IPS DF 4.7 (cell line): ENCODE measurements at regions not wholly inside any gene's neighbourhood (a gene's known extent, or its start where the extent isn't known, plus 50 kb on each side); places are given as distances from the start of the nearest gene placed in this dataset.
A peak's percentile ranks its signal among the peaks of the same experiment; 100 is the strongest.
"Not testable (repeated sequence)": the region's sequence is repeated elsewhere in the genome, so short reads cannot be mapped to it uniquely, and the experiment has no call there.

Source experiments
- DNase-seq: peaks from one replicate; pipeline ENCODE4 v3.0.0-alpha.2; 2013; ENCODE audit warnings: low spot score; ENCODE audit errors: extremely low read depth

DNA sequence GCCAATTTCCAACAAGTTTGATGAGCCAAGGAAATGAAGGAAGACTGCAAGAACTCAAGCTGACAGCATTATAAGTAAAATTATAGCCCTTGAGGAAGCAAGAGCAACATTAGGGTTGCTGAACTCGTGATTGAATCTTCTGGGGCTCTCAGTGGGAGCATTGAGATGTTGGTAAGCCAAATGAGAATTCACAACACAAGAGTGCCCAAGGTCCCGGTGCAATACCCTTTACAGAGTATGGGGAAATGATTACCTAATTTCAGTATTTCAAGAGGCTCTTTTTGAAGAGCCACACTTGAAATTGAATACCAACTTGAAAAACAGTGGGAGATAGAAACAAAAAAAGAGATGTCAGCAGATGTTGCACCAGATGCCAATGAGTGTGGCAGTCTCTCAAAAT lies 554.5 kb downstream of the STK39 start:
- DNase-seq = no peak

DNA sequence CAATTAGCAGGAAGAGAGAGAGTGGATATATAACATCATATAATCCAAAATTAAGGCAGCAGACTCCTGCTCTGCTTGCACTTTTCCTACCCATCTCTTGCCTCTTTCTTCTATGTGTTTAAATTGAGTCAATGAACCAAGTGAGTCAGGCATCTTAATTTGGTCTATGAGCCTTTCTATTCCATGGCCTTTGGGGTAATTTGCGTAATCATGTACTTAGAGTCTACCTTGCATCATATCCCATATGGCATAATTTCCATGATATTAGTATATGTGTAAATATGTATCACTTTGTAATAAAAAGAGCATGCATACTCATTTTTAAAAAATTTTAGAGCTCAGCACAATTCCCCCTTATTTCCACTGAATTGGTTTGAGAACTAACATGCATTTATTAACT lies 555.2 kb downstream of the STK39 start:
- DNase-seq = no peak

GRCh38 chr2:167689444-167689843 lies 558.0 kb downstream of the STK39 start:
- DNase-seq = peak; percentile 79

DNA sequence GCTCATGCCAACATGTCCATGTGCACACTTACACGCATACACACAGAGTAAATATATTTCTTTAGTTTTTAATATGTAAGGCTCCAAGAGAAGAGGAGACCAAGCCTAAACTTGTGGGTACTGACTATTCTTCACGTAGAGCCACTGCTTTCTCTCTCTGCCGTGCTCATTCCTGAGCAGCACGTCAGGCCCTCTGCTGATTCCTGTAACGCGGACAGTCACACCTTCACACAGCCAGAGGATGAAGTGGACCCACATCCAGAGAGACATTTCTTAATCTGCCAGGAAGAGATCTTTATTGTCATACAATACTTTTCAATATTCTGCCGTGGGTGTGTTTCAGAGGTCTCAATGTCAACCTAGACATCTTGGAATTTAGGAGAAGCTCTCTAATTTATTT lies 560.7 kb downstream of the STK39 start:
- DNase-seq = no peak

GRCh38 chr2:167681234-167682015 lies 566.0 kb downstream of the STK39 start:
- no peak for DNase-seq

- no peak for DNase-seq
These were observed 569.2 kb downstream of the STK39 start for GRCh38 chr2:167678158-167678557.

- DNase-seq = no peak
These were observed 571.5 kb downstream of the STK39 start for GRCh38 chr2:167675906-167676305.

GRCh38 chr2:167670588-167670987 lies 576.8 kb downstream of the STK39 start:
- no peak for DNase-seq

GRCh38 chr2:167653131-167653530 lies 594.3 kb downstream of the STK39 start:
- no peak for DNase-seq

DNA sequence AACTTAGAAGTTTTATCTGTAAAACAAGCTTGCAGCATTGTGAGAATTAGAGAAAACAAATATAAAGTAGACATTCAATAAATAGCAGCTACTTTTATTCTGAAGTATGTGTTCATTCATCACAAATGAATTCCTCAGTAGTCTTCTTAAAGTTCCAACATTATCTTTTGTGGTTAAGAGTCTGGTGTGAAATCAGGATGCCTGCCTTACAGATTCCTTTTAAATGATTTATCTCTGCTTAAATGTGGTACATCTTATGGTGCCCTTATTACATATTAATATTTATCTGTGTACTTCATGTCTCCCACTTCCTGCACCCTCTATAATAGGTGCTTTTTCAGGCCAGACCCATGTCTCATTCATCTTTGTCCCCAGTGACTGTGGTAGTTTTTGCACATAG lies 595.0 kb downstream of the STK39 start:
- no peak for DNase-seq

DNA sequence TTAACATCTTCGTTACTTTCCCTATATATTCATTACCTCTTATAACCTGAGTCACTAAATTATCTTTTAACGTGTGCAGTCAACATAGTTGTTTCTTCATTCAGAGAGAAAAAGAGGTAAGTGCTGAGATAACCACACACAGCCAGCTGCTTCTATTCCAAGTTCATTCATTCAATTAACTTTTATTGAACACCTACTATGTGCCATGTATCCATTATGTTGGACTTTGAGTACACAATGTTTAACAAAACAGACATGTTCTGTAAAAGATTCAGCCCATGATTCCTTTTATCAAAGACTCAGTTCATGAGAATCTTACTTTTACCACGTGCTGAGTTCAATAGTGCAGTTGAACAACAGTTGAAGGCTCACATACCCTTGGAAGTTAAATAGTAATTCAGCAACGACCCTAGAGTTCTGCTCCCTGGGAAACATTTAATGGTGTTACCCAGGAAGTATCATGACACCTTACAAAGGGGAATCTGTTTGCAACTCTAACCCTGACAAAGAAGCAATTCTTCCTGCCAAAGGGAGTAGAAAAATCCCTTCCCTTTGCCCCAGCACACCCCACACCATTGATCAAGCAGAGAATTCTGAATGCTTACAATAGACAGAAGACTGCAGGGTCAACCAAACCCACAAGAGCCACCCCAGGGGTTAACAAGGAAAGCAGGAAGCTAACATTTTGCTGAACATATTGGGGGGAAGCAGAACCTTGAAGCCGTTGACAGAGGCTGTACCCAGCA lies 595.8 kb downstream of the STK39 start:
- DNase-seq = no peak

DNA sequence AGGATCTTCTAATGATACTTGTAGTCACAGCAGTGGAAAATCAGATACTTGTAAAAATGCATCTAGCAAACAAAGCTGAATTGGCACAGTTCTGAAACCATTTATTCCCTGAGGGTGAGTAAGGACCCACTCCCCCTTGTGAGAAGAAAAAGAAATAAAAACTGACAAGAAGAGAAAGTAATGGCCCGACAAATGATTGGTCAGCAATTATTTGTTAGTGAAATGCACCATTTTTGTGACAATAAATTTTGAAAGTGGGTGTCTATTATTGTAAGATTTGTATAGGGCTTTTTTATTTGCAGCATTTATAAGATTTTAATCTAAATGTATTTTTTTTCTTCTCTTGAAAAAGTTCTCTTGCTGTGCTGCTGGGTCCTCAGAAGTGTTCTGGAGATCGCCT lies 600.8 kb downstream of the STK39 start:
- no peak for DNase-seq

GRCh38 chr2:167640096-167640495 lies 607.3 kb downstream of the STK39 start:
- DNase-seq = no peak

DNA sequence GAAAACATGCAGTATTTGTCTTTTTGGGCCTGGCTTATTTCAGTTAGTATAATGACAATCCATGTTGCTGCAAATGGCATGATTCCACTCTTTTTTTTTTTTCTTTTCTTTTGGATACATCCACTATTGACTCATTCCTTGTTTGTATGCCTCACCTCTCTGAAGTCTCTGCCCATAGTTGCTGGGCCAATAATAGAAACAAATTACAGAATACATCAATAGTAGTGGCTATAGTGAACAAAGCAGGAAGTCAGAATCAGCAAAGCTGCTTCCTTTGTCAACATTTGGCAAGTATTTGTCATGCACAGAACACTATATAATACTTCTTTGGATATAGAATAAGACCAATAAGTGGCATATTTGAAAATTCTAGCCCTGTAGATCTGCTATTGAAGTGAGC lies 609.7 kb downstream of the STK39 start:
- DNase-seq = no peak

DNA sequence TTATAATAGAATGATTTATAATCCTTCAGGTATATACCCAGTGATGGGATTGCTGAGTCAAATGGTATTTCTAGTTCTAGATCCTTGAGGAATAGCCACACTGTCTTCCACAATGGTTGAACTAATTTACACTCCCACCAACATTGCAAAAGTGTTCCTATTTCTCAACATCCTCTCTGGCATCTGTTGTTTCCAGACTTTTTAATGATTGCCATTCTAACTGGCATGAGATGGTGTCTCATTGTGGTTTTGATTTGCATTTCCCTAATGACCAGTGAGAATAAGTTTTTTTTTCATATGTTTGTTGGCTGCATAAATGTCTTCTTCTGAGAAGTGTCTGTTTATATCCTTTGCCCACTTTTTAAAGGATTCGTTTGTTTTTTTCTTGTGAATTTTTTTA lies 615.1 kb downstream of the STK39 start:
- DNase-seq = not testable (repeated sequence)

GRCh38 chr2:167626961-167627360 lies 620.4 kb downstream of the STK39 start:
- DNase-seq = no peak

DNA sequence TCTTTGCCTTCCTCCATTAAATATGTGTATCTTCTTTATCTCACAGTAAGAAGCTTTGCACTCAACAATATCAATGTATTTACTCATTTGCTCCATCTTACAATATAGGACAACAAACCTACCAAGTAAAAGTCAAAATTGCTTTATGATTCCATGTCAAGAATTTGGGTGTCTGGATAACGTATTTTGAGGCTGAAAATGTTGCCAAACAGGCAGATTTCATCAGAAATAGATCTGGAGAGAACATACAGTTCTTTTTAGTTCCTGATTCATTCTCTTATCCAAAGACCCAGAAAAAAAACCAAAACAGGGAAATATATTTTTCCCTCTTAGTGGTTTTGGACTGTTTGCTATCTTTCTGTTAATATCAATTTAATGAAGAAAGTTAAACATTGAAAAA lies 621.1 kb downstream of the STK39 start:
- no peak for DNase-seq

GRCh38 chr2:167616997-167617396 lies 630.4 kb downstream of the STK39 start:
- no peak for DNase-seq

- DNase-seq = no peak
These were observed 633.9 kb downstream of the STK39 start for GRCh38 chr2:167613471-167613870.

GRCh38 chr2:167608487-167608886 lies 638.9 kb downstream of the STK39 start:
- no peak for DNase-seq

DNA sequence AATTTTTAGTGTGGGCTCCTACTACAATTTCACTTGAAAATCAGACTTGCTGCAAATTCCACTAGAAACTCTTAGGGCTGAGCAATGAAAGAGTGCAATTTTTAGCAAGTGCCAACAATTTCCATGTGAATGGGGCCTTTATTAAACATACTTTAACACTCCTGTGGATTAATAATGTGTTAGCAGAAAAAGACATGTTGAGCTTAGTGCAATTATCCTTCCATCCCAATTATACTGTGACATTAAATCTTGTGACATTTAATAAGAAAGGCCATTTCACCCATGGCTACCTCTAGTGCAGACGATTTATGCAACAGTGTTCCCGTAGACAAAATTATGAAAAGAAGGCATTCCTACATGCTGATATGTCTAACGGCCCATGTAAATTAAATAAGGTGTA lies 639.7 kb downstream of the STK39 start:
- no peak for DNase-seq

DNA sequence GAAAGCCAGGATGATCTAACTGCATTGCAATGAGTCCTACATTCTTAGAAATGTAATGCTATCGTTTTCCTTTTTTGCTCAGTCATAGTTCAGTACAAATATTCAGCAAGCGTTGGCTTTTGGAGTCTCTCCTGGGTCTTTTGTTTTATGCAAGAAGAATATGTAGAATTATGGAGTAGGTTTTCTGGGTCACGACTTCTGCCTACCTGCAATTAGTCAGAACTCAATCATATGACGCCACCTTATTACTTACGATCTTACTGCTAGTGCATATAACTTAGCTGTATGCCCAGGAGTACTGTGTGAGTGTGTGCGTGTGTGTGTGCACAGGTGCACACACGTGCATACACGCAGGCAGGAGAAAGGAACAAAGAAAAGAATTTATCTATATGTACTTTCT lies 640.2 kb downstream of the STK39 start:
- DNase-seq = no peak

GRCh38 chr2:167602122-167602521 lies 645.3 kb downstream of the STK39 start:
- peak; percentile 11 for DNase-seq
